ENCODE measurements at regions not wholly inside any gene's neighbourhood (a gene's known extent, or its start where the extent isn't known, plus 50 kb on each side); places are given as distances from the start of the nearest gene placed in this dataset.
"Not testable (repeated sequence)": the region's sequence is repeated elsewhere in the genome, so short reads cannot be mapped to it uniquely, and the experiment has no call there.

- no peak for DNase-seq
Measured at GRCh38 chr7:68875857-68876256, 722.4 kb upstream of the AUTS2 start.

- not testable (repeated sequence) for DNase-seq
Measured at GRCh38 chr7:68887116-68887515, 711.2 kb upstream of the AUTS2 start.

DNA sequence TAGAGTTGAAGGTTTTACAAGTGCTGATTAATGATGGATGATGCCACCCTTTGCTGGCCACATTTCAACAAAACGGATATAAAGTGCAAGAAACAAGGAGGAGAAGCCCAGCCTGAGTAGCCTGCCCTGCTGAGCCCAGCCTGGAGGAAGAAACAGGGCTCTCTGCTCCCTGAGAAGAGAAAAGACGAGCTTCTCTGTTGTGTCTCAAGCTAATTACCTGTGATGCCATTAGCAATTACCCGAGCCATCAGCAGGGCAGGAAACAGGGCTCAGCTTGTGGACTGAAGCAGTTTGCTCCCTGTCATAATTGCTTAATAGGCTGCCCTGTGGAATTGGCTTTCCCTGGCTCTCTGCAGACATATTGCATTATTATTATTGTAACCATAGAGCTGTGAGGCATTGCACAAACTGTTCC is 709.3 kb upstream of the AUTS2 start:
- DNase-seq: no peak

GRCh38 chr7:68892236-68892635 is 706.0 kb upstream of the AUTS2 start:
- DNase-seq: no peak

GRCh38 chr7:68893411-68893810 is 704.9 kb upstream of the AUTS2 start:
- DNase-seq: no peak

DNA sequence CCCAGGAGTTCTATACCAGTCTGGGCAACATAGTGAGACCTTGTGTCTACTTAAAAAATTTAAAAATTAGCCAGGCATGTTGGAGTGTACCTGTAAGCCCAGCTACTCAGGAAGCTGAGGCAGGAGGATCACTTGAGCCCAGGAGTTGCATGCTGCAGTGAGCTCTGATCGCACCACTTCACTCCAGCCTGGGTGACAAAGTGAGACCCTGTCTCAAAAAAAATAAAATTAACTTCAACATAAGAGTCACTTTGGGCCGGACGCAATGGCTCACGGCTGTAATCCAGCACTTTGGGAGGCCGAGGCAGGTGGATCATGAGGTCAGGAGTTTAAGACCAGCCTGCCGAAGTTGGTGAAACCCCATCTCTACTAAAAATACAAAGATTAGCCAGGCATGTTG is 699.1 kb upstream of the AUTS2 start:
- not testable (repeated sequence) for DNase-seq

- DNase-seq: no peak
Measured at GRCh38 chr7:68900096-68900495, 698.2 kb upstream of the AUTS2 start.

DNA sequence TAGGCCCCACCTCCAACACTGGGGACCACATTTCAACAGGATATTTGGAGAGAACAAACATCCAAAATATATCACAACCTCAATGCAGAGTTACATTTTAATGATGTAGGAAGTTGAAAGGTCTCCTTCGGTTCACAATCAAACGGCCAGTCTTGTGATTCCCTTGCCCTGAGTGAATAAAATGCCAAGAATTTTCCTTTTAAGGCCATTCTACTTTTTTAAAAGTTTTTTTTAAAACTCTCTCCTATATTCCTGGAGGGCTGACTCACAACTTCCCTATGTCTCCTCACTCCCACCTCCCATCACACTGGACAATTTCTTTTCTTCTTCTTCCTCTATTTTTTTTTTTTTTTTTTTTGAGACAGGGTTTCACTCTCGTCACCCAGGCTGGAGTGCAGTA is 693.6 kb upstream of the AUTS2 start:
- DNase-seq: no peak

DNA sequence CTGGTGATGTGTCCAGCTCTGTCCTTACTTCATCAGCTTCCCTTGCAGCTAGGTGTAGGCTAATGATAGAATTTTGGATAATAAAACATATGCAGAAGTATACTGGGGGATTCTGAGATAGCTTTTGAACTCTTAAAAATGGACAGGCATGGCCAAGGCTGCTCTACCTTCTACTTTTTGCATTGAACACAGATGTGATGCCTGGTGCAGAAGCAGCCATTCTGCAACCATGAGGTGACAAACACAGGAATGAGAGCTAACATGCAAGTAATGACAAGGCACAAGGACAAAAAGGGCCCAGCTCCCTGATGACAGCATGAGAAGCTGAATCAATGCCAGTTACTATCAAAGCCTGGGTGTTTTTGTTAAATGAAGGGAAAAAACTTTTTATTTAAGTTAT is 686.5 kb upstream of the AUTS2 start:
- no peak for DNase-seq

DNA sequence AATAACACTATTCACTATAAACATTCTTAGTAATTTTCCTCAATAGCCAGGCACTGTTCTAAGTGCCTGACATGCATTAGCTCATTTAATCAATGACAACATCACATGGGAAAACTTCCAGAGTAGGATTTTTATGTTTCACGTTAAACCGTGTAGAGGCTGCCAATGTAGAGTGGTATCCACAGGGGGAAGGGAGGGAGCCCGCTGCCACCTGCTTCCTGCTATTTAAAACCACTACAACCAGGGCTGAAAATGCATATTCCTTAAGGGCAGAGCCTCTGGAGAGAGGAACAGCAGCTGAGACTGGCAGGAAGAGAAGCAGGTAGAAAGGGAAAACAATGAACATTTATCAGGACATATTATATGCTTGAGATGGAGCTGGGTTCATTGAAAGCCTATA is 684.3 kb upstream of the AUTS2 start:
- no peak for DNase-seq

DNA sequence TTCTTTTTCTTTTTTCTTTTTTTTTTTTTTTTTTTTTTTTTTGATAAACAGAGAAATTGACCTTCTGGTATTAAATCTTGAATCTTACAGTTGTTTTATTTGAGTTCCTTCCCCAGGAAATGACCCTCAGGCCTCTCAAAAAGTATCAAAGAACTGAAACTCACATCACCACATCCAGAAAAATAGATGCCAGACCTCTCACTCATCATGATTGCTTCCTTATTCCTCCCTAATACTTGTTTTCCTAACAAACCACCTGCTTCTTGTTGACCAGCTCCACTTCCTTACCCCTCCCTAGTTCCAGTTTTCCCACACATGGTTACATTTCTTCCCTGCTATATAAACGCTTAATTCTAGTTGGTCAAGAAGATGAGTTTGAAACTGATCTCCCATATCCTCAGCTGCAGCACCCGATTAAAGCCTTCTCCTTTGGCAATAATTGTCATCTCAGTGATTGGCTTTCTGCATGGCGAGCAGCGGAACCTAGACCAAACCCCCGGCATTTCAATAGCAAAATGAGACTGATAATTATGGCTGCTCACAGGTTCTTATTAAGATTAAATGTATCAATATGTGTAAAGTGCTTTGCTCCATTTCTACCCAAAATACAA is 681.1 kb upstream of the AUTS2 start:
- no peak for DNase-seq

- no peak for DNase-seq
Measured at GRCh38 chr7:68918621-68919020, 679.7 kb upstream of the AUTS2 start.

- no peak for DNase-seq
Measured at GRCh38 chr7:68922850-68923249, 675.4 kb upstream of the AUTS2 start.

GRCh38 chr7:68925241-68925640 is 673.0 kb upstream of the AUTS2 start:
- no peak for DNase-seq

DNA sequence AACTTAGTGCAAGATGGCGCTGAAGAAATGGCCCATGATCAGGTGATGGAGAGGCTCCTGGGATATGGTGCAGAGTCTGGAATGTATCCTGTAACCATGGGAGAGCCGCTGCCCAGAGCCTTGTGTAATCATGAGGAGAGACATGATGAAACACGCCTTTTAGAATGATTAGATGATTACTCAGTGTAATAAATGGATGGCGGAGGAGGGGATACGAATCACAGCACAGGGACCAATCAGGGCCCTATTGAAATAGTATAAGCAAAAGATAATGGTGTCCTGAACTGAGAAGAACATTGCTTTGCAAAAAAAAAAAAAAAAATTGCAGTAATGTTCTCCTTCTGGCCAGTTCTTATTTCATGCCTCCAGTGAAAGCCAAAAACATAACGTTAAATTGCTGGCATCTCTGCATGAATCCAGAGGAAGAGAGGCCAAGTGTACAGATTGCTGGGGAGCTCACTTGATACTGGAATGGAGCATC is 668.5 kb upstream of the AUTS2 start:
- DNase-seq: no peak

- no peak for DNase-seq
Measured at GRCh38 chr7:68936471-68937035, 661.7 kb upstream of the AUTS2 start.

DNA sequence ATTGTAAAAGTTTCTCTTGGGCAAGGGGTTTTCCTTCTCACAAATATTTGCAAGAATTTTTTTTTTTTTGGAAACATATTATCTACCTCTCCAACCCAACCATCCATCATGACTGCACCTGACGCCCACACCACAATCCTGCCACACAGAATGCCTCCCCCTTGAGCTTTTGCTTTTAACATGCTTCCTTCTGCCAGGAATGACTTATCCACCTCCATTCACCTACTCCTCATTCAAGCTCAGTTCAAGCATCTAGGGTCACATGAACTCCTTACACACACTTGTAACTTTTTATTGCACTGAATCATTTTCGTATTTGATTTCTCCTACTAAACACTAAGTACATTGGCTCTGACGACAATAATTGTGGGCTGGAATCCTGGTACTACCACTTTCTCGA is 660.1 kb upstream of the AUTS2 start:
- no peak for DNase-seq

DNA sequence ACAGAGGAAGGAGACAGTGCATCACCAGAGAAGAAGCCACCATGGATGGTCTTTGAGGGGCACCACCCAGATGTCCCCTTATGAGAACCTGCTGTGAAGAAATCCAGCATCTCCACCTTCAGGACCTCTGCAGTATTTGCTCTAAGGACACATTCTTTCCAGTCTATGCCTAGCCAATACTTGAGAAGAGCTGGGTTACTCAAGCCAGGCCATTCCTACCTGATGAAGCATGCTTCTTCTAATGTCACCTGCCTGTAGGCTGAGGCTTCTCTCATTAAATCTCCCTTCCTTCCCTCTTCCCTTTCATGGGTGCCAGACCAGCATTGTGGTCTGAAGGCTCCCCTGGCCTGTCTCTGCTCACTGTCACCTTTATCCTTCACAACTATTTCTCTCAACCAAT is 654.5 kb upstream of the AUTS2 start:
- DNase-seq: no peak

DNA sequence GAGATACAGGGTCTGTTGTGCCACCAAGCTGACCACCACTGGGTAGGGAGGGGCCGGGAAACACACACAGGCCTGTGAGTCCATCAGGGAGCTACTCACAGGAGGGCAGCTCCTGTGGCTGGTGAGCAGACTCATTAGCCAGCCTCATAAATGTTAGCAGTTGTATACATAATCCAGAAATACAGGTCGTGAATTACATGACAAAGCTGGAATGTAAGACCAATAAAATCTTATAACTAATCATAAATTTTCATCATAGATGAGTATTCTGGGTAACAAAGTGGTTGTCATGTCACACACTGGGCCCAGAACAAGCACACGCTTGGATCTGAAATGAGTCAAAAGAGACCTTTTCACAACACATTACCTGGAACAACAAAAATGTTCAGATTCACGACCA is 642.6 kb upstream of the AUTS2 start:
- no peak for DNase-seq

DNA sequence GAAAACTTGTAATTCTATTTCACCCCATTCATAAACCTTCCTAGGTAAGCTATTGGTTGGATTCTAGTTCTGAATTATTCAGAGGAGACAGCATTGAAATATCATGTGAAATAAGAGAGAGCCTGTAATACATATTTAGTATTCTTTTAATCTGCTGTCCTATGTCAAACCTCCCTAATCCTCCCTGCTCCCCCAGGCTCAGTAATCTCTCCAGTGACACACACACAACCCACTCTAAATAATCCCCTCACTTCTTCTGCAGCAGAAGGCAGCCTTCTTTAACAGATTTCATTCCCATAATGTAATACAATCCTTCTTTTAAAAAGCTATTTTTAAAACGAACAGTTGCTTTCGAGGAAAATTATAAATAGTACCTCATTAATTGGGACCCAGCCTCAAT is 639.7 kb upstream of the AUTS2 start:
- DNase-seq: no peak

GRCh38 chr7:68963552-68963951 is 634.7 kb upstream of the AUTS2 start:
- no peak for DNase-seq

DNA sequence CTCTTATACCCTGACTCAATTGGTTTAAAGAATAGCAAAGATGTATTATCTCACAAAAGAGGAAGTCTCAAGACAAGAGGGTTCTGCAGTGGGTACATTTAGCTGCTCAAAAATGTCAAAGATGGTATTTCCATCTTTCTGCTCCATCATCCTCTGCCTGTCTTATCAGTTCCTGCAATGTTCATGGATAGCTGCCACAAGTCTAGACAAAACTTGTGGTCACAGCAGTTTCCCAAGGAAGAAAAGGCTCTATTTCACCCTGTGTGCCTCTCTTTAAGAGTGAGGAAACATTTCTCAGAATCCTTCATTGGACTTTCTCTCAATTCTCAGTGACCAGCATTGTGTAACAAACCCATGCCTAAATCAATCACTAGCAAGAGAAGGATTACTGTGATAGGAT is 634.2 kb upstream of the AUTS2 start:
- DNase-seq: no peak

GRCh38 chr7:68965351-68965750 is 632.9 kb upstream of the AUTS2 start:
- DNase-seq: no peak

DNA sequence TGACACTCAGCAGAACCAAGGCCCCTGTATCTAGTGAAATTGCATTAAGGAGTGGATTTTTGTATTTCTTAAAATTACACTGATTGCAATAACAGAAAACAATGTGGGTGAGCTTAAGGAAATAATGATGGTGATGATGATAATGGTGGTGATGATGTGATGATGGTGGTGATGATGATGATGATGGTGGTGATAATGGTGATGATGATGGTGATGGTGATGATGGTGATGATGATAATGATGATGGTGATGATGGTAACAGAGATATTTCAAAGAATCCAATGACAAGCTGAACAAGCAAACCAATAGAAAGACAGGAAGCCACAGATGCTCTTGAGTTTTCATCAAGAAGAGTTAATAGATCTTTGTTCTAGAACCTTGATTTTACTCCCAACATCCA is 630.7 kb upstream of the AUTS2 start:
- DNase-seq: no peak

- no peak for DNase-seq
Measured at GRCh38 chr7:68969571-68969970, 628.7 kb upstream of the AUTS2 start.

Measured in activated CD8-positive, alpha-beta memory T cell treated with anti-CD3 and anti-CD28 coated beads for 24 hours (primary cell).